ENCODE measurements at regions not wholly inside any gene's neighbourhood (a gene's known extent, or its start where the extent isn't known, plus 50 kb on each side); places are given as distances from the start of the nearest gene placed in this dataset.
"Not testable (repeated sequence)": the region's sequence is repeated elsewhere in the genome, so short reads cannot be mapped to it uniquely, and the experiment has no call there.

DNA sequence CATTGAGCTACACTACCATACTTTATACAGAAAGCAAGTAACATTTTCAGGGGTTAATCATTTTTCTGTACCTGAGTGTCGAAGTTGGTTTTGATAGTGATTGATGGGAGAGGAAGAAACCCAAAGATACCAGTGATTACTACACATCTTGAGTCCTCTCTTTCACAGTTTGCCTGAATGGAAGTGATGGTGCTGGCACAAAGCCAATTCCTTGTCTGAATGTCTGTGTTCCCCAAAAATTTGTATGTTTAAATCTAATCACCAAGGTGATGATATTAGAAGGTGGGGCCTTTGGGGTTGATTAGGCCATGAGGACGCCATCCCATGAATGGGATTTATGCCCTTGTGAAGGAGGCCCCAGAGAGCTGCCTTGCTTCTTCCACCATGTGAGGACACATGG lies 696.9 kb upstream of the ANKRD30A start:
- DNase-seq: no peak

DNA sequence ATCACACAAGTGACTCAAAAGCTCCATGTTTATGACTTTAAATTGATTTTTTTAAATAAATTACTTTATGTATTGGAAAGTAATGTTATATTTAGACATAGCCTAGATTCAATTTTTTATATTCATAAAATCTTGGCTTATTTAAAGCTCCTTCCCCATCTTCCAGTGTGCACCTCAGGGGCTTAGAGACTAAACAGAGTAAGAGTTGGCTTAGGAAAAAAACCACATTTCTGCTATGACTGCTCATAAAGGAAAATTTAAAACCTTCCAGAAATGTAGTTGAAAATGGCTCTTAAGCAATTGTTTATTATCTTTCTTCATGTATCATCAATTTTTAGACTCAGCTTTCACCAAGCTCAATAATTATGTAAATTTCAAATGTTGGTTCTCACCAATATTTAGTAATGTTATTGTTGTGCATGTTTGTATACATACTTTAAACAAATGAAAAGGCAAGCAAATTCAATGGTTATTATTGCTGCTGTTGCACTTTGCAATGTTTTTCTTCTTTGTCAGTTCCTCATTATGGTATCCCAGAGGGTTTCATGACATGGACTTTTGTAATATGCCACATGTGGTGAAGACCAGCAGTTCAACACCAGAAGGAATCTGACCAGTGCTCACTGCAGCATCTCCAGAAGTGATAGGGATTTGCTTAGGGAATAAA lies 700.1 kb upstream of the ANKRD30A start:
- DNase-seq: no peak

DNA sequence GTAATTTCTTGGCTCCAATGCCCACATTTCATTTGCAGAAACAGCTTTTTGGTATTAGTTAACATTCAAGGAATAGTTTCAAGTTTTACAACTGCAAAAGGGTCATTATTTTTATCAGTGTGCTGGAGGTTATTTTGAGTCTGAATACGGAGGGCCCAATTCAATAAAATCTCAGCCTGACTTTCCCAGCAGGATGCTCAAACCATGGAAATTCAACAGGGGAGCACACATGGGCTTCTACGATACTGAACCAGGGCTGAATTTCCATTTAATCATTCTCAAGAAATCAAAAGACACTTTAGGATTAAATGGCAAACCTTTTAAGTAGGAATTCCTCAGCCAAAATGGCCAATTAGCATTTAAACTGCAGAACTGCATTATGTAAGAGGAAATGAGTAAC lies 700.9 kb upstream of the ANKRD30A start:
- no peak for DNase-seq

DNA sequence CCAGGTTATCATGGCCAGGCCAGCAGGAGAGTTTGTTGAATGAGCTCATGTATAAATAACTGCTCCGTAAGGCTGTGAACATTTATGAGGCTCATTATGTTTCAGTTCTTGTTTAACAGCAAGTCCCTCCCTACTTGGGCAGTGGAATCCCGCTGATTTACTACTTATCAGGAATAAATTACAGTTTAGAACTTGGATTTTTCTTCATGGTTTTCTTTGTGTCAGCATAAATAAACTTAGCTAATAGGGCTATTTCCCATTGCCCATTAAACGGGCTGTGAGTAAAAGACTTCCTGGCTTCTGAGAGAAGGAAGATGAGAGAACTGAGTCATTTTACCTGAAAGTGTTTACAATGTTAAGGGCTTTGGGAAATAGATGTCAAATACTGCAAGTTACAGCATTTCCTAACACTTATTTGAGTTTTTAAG lies 701.6 kb upstream of the ANKRD30A start:
- DNase-seq: no peak

DNA sequence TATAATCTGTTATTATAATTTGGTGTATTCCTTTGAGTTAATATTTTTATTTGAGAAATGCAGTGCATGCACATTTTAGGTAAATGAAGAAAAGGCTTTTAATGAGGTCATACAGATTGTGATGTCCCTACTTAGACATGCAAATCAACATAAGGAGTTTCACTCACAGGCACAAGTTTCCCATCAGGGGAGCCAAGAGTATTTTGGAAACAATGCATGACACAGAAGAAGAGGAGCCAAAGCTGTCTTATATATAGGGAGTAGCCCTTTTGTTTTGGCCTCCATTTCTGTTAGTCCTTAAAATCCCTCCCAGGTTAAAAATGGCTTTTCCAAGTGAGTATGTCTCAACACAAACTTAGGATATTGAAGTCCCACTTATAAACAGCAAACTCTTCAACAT lies 703.4 kb upstream of the ANKRD30A start:
- DNase-seq: no peak

DNA sequence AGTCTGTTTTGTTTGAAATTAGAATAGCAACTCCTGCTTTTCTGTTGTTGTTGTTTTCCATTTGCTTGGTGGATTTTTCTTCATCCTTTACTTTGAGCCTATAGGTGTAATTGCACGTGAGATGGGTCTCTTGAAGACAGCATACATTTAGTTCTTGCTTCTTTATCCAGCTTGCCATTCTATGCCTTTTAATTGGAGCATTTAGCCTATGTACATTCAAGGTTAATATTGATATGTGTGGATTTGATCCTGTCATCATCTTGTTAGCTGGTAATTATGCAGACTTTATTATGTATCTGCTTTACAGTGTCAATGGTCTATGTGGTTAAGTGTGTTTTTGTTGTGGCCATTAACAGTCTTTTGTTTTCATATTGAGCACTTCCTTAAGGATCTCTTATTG lies 708.9 kb upstream of the ANKRD30A start:
- no peak for DNase-seq

DNA sequence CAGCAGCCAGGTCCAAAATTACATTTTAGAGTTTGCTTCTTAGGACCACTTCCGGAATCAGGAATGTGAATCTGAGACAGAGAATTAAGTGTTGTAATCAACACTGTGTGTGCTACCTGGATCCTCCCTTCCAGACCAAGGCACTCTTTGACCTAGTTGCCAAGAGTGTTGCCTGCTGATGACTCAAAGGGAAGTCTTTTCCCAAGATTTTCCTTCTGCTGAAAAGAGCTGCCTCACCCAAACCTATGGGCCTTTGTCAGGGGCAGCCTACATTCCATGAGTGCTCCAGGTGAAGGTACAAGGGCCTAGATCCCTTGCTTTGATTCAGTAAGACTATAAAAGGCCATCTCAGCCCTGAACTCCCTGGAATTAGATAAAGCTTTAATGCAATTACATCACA lies 712.5 kb upstream of the ANKRD30A start:
- no peak for DNase-seq

DNA sequence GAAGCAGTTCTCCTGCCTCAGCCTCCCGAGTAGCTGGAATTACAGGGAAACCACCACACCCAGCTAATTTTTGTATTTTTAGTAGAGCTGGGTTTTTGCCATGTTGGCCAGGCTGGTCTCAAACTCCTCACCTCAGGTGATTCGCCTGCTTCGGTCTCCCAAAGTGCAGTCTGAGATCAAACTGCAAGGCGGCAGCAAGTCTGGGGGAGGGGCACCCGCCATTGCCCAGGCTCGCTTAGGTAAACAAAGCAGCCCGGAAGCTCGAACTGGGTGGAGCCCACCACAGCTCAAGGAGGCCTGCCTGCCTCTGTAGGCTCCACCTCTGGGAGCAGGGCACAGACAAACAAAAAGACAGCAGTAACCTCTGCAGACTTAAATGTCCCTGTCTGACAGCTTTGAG lies 725.2 kb upstream of the ANKRD30A start:
- not testable (repeated sequence) for DNase-seq

DNA sequence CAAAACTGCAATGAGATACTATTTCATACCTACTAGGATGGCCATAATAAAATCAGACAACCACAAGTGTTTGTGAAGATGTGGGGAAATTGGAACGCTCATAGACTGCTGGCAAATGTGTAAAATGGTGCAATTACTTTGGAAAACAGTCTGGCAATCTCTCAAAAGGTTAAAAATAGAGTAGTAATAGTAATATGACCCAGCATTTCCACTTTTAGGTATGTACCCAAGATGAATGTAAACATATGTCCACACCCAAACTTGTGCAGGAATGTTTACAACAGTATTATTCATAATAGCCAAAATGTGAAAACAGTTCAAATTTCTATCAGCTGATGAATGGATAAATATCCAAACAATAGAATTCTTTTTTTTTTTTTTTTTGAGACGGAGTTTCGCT lies 731.6 kb upstream of the ANKRD30A start:
- no peak for DNase-seq

DNA sequence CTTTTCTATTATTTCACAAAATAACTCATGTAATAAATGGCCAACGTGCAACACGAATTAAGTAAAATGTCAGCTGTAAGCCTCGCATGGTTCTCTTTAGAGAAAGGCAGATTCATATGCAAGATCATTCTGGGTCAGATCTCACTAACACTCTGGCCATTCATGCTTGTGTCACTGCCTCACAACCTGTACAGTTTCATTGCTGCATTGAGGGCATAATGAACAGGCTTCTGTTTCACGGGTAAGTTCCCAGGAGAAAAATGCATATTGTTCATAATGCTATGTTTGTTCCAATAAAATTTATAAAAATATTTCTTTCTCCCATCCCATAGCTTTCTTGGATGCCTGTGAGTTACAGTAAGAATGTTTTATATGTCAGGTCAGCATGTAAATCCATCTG lies 734.0 kb upstream of the ANKRD30A start:
- no peak for DNase-seq

DNA sequence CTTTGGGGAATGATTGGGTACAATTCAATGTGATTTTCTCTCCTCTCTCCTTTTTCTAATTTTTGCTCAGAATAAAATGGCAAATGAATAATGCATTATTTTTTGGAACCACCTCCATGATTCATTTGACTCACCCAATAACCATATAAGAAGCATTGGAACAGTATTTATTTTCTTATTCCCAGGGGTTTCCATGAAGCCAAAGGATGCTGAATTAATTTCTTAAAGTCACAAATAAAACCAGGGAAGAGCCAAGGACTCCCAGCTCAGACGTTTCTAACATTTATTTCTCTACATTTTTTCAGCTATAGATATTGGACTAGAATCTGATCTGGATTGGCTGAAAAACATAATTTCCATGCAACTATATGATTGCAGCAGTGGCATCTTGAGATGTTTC lies 735.2 kb upstream of the ANKRD30A start:
- DNase-seq: no peak

DNA sequence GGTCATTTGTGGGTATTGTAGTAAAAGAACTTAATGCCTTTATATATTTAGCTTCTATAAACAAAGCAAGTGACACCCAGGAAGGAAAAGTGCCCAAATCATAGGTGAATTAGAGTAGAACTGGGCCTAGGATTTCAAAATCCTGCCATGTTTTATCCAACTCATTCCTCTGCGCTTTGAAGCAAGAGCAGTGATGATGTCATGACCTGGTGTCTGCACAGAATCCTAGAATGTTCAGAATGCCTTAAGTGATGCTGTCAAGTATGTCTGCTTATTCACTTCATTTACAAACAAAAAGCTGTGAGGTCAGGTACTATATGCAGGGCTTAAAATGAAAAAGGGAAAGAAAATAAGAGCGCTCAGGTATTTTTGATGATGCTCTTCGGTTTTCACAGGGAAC lies 737.2 kb upstream of the ANKRD30A start:
- no peak for DNase-seq

DNA sequence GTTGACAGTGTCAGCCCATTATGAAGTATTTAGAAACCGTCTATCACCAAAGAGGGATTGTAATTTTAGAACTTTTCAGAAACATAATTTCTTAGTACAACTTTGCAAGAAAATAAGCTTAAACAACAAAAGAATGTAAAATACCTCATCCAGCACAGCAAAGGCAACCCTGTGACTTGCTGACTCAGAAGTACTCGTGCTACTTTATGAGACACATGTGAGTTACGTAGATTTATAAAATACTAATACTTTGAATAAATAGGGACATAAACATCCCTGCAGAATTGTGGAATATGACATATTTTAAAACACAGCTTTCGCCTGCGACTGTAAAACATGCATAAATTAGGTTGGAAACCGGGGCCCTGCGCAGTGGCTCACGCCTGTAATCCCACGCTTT lies 739.7 kb upstream of the ANKRD30A start:
- no peak for DNase-seq

DNA sequence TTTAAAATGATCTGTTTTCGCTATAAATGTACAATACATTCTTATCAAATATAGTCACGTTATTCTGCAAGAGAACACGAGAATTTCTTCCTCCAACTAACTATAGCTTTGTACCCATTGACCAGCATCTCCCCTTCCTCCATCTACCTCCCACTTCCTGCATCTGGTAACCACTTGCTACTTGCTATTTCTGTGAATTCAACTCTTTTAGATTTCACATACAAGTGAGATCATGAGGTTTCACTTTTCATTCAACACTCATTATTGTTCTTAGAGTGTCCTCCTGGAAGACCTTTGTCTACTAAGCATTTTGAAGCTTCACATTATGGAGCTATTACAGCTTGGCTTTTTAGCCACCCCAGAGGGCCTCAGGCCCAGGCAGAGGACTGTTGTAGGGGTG lies 741.3 kb upstream of the FZD8 start:
- no peak for DNase-seq

DNA sequence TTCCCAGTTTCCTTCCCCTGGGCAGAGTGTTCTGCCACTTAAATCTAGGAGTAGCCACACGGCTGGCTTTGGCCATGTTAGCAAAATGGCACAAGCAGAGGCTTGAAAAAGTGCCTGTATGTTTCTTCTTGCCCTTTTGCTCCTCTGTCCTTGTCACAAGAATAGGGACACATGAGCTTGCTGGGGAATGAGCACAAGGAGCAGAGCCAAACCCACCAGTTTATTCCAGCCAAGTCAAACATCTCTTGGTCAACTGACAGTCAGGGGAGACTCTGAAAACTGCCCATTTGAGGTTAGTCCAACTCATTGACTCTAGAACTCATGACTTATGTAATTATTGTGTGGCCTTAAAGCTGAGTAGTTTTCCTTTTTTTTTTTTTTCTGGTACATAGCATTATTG lies 739.7 kb upstream of the FZD8 start:
- no peak for DNase-seq

DNA sequence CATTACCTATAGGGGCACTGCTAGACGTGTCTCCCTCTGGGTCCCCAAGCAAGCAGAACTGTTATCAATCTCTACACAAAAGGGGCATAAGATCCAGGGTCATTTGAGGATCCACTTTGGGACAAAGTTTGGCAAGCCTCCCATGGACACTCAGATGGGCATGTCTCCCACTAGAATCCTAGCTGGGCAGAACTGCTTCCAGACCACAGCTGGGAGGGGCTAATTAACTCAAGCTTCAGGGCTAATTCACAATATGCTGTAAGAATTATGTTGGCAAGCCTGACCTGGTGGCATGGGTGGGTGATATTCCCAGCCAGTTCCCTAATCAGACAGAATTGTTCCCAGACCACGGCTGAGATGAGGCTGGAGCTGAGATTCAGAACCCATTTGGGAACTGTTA lies 738.4 kb upstream of the FZD8 start:
- no peak for DNase-seq

DNA sequence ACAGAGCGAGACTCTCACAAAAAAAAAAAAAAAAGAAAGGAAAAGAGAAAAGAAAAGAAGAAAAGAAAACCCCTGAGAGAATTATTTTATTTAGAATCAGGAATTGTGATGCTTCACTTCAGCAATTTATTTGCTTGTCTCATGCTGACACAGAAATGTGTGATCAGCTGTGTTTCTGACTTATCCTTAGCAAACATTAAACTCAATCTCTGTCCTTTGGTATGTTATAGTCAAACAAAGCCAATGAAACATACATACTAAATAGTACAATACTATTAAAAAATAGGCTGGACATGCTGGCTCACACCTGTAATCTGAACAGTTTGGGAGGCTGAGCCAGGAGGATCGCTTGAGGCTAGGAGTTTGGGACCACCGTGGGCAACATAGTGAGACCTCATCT lies 733.0 kb upstream of the FZD8 start:
- DNase-seq: no peak

DNA sequence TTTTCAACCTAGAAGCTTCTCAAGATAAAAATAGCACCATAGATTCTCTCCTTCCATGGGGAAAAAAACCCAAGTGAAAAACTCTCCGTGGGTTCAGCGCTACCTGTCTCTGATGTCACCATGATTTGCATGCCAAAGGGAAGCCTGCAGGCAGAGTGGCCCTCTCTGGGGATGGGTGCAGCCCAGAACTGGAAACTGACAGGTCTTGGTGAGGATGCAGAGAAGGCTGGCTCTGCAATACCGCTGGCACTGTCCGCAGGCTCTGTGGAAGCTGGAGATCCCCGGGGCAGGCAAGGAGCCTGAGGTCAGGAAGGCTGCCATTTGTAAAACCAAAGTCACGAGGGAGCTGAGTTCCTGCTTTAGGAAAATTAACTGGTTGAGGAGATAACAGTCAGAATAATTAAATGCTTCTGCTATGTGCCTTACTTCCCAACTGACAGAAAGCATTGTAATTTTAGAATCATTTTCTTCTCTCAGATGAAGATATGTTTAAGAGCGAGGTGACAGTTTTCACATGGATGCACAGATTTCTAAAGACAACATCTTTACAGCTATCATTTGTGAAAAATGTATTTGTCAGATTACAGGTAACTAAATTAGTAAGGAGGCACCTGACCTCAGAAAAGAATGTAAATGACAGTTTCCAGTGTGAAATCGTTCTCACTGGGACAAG lies 731.5 kb upstream of the FZD8 start:
- DNase-seq: no peak

DNA sequence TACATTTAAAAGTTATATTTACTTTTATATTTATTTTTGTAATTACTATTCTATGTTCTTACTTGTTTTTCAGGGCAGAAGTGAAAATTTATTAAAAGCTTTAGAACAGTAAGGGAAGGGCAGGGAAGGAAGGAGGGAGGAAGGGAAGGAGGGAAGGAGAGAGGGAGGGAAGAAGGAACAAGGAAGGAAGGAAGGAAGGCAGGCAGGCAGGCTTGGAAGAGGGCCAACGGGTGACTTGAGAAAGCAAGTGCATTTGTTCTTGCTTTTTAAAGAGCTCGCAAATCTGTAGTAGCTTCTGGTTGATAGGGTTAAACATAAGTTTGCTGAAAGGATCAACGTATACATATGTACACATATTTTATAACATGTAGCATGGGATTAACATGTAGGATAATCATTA lies 725.3 kb upstream of the FZD8 start:
- DNase-seq: no peak

DNA sequence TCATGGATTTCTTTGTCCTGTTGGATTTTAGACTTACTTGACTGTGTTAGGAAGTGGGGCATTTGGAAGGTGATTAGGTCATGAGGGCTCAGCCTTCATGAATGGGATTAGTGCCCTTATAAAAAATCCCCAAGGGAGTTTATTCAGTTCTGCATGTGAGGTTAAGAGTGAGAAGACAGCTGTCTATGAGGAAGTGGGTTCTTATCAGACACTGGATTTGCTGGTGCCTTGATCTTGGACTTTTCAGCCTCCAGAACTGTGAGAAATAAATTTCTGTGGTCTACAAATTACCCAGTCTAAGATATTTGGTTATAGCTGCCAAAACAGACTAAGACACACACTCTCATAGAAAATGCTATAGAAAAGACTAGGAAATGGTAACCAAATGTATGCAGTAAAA lies 724.7 kb upstream of the FZD8 start:
- DNase-seq: no peak

DNA sequence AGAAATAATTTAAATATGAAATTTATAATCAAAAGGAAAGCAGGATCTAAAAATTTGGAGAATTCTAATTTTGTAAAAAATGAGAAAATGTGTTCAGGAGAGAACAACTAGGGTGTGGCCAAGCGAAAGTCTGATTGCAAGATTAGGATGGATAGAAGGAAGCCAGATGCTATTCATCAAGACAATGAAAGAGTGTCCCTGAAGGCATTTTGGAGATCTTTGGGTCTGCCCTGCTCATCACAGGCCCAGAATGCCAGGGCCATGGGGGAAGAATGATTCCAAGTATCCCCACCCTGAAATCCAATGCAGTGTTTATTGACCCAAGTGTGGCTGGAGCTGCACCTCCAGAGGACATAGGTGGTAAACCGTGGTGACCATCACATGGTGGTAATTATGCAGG lies 724.0 kb upstream of the FZD8 start:
- no peak for DNase-seq

DNA sequence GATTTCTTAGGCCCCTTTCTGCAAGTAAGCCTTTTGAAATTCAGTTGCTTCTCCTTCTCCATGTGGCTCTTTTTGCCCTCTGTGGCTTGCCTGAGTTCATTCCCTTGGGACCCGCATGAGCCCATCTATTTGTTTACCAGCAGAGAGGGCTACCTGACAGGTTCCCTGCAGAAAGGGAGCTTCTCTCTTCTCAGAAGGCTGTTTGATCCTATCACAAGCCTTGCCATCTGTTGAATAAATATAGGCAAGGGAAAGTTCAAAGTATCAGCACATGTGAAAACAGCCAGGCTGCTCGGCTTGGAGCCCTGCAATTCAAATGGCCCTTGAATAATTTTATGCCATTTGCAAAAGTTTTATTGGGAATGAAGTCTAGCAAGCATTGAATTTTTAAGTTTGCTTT lies 720.2 kb upstream of the FZD8 start:
- DNase-seq: no peak

DNA sequence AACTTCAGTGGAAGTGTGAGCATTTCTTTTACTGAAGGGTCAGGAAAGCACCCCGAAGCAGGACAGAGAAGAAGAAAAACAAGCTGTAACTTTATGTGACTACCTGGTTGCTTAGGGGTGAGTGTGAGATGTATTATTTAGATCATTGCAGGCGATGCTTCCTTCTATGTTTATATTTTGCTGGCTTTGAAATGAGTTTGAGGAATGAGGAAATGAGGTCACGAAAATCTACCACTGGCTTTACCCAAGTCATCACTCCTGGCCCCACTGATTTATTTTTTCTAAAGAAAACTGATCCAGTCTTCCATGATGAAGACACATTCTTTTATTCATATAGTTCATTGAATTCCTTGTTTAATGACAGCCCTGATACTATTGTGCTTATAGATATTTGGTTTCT lies 716.6 kb upstream of the FZD8 start:
- no peak for DNase-seq

DNA sequence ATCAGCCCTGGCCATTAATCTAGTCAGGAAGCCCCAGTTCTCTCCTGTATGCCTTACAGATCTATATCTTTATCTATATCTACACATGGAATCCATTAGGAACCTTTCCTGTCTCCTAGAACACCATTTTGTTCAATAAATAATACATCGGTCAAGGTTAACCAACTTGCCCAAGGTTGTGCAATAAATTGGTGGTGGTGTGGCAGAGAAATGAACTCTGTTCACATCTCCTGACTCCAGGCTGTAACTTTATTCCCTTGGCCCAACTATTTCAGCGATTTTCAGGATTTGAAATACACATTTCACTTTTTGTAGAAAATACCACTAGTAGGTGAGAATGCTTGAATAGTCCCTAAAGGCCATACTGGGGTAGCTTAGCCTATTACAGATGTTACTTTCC lies 712.5 kb upstream of the FZD8 start:
- no peak for DNase-seq

DNA sequence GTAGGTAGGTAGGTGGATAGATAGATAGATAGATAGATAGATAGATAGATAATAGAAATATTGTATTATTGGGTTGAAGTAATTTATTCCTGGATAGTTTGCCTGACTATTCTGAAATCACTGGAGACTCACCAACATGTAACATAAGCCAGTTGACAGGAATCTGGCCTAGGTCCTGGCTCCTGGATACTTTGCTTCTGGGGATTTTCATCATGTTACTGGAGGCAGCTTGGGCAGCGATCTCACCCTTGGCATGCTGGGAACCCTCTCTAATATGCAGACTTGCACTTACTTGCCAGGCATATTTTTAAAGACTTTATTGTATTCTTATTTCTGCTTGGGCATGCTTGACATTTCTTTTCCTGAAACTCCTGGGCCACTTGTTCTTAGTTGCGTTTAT lies 709.1 kb upstream of the FZD8 start:
- DNase-seq: no peak
